Thyroid gland (tissue), 4 donors: ENCODE measurements at regions not wholly inside any gene's neighbourhood (a gene's known extent, or its start where the extent isn't known, plus 50 kb on each side); places are given as distances from the start of the nearest gene placed in this dataset.

Source experiments
- DNase-seq, 2 donors: peaks; one replicate each; pipeline ENCODE4 v3.0.0-alpha.2; 2019
- H3K27ac ChIP-seq, 3 donors: fragments of 200-600 bp; sonication (generic); 1 replicate in 2 of 3; 2 replicates in 1 of 3; pipeline ENCODE4 v1.5.1; 2016 to 2019; ENCODE audit warnings: mild to moderate bottlenecking in 1 of 3, moderate library complexity in 1 of 3
- H3K27me3 ChIP-seq: fragments of 200-600 bp; sonication (generic); one replicate; pipeline ENCODE4 v1.5.1; 2019
- H3K36me3 ChIP-seq, 2 donors: fragments of 200-600 bp; sonication (generic); one replicate each; pipeline ENCODE4 v1.5.1; 2016 to 2019
- H3K4me1 ChIP-seq, 2 donors: fragments of 200-600 bp; sonication (generic); one replicate each; pipeline ENCODE4 v1.5.1; 2017 to 2019
- H3K4me3 ChIP-seq, 3 donors: fragments of 200-600 bp; sonication (generic); replicated peaks in 1 of 3; 1 replicate in 2 of 3; 2 replicates in 1 of 3; pipeline ENCODE4 v1.5.1; 2016; ENCODE audit warnings: mild to moderate bottlenecking in 1 of 3
- H3K9me3 ChIP-seq: fragments of 200-600 bp; sonication (generic); one replicate; pipeline ENCODE4 v1.5.1; 2017
- CTCF ChIP-seq, 6 experiments: fragments of 200-600 bp in 3 of 6; fragments of 450-650 bp in 3 of 6; sonication (generic) in 3 of 6; IDR thresholded peaks; one replicate each; pipeline ENCODE4 v1.5.1; 2016 to 2019; ENCODE audit warnings: antibody characterized with exemption in 6 of 6, mild to moderate bottlenecking in 2 of 6, inconsistent platforms in 1 of 6, moderate library complexity in 1 of 6
- POLR2A ChIP-seq, 2 donors: fragments of 450-650 bp; IDR thresholded peaks; one replicate each; pipeline ENCODE4 v1.6.1; 2017; ENCODE audit warnings: antibody characterized with exemption in 2 of 2, mild to moderate bottlenecking in 2 of 2, moderate library complexity in 1 of 2
- WGBS, 2 donors: methylation state at CpG; one replicate each; pipeline ENCODE4 v1.1.5; 2017; 5-methylcytosine and 5-hydroxymethylcytosine counted together
- intact Hi-C: fragments of 100-400 bp; cut with DNase I; formaldehyde crosslinking; loops from one replicate; pipeline ENCODE4 v1.15.1; 2023

- Histone ChIP-seq H3K4me3 (no peak overlapping the region), H3K27ac (no peak overlapping the region), H3K4me1 (peaks cover 0 to 8% of the 10 kb centered on the region in 2 donors), H3K27me3 (no peaks in the 10 kb centered on the region), H3K36me3 (no peaks in the 10 kb centered on the region), H3K9me3 (no peaks in the 10 kb centered on the region)
- 49 to 54% methylated on average over 5 of the region's 5 CpGs for WGBS, 2 donors
- intact Hi-C loops: no loop called here
- DNase-seq: no peak
- TF ChIP-seq CTCF (IDR thresholded peaks at IDR 0.05) (no peak), POLR2A (IDR thresholded peaks at IDR 0.05) (no peak)
Measured at GRCh38 chr9:80066931-80067330, 495.2 kb downstream of the TLE4 start.

GRCh38 chr9:80062567-80062966, 490.8 kb downstream of the TLE4 start:
- 85 to 89% methylated on average over 4 of the region's 4 CpGs for WGBS, 2 donors
- no peak overlapping the region for H3K27ac ChIP-seq
- intact Hi-C loops: no loop called here

GRCh38 chr9:80061940-80062339, 490.2 kb downstream of the TLE4 start:
- 34 to 36% methylated on average over 2 of the region's 2 CpGs for WGBS, 2 donors
- Histone ChIP-seq H3K4me1 (peaks cover 0 to 12% of the 10 kb centered on the region in 2 donors), H3K27me3 (no peaks in the 10 kb centered on the region), H3K9me3 (no peaks in the 10 kb centered on the region), H3K27ac (no peak overlapping the region), H3K36me3 (no peaks in the 10 kb centered on the region), H3K4me3 (no peak overlapping the region)
- intact Hi-C loops: no loop called here
- TF ChIP-seq POLR2A (IDR thresholded peaks at IDR 0.05): no peak
- TF ChIP-seq CTCF (IDR thresholded peaks at IDR 0.05): no peak
- DNase-seq: peak; percentile 1 to 2

More at GRCh38 chr9:80062567-80062966, 490.8 kb downstream of the TLE4 start:
- peaks cover 0 to 12% of the 10 kb centered on the region in 2 donors for H3K4me1 ChIP-seq
- H3K36me3 ChIP-seq: no peaks in the 10 kb centered on the region
- H3K9me3 ChIP-seq: no peaks in the 10 kb centered on the region
- H3K27me3 ChIP-seq: no peaks in the 10 kb centered on the region
- no peak for DNase-seq
- TF ChIP-seq POLR2A (IDR thresholded peaks at IDR 0.05) (no peak), CTCF (IDR thresholded peaks at IDR 0.05) (no peak)
- H3K4me3 ChIP-seq: no peak overlapping the region

GRCh38 chr9:80061096-80061495, 489.3 kb downstream of the TLE4 start:
- H3K36me3 ChIP-seq: no peaks in the 10 kb centered on the region
- intact Hi-C loops: no loop called here
- H3K27ac ChIP-seq: no peak overlapping the region
- DNase-seq: no peak
- H3K9me3 ChIP-seq: no peaks in the 10 kb centered on the region
- no peaks in the 10 kb centered on the region for H3K27me3 ChIP-seq
- TF ChIP-seq POLR2A (IDR thresholded peaks at IDR 0.05) (no peak), CTCF (IDR thresholded peaks at IDR 0.05) (no peak)
- H3K4me1 ChIP-seq: peaks cover 0 to 12% of the 10 kb centered on the region in 2 donors
- H3K4me3 ChIP-seq: no peak overlapping the region

- Histone ChIP-seq H3K4me1 (peaks cover 0 to 12% of the 10 kb centered on the region in 2 donors), H3K4me3 (no peak overlapping the region), H3K27ac (no peak overlapping the region), H3K36me3 (no peaks in the 10 kb centered on the region), H3K9me3 (no peaks in the 10 kb centered on the region), H3K27me3 (no peaks in the 10 kb centered on the region)
- WGBS, 2 donors: 91 to 98% methylated on average over 5 of the region's 5 CpGs
- intact Hi-C loops: no loop called here
- DNase-seq: no peak
- TF ChIP-seq CTCF (IDR thresholded peaks at IDR 0.05) (no peak), POLR2A (IDR thresholded peaks at IDR 0.05) (no peak)
Measured at GRCh38 chr9:80059979-80060378, 488.2 kb downstream of the TLE4 start.
